ENCODE measurements at regions not wholly inside any gene's neighbourhood (a gene's known extent, or its start where the extent isn't known, plus 50 kb on each side); places are given as distances from the start of the nearest gene placed in this dataset.
"Not testable (repeated sequence)": the region's sequence is repeated elsewhere in the genome, so short reads cannot be mapped to it uniquely, and the experiment has no call there.

GRCh38 chr13:81275666-81276258, 934.8 kb upstream of the SPRY2 start:
- no peak for DNase-seq (ENCODE audit: low spot score)

- no peak for DNase-seq (ENCODE audit: low spot score)
These were observed 906.8 kb upstream of the SPRY2 start for GRCh38 chr13:81247711-81248110.

DNA sequence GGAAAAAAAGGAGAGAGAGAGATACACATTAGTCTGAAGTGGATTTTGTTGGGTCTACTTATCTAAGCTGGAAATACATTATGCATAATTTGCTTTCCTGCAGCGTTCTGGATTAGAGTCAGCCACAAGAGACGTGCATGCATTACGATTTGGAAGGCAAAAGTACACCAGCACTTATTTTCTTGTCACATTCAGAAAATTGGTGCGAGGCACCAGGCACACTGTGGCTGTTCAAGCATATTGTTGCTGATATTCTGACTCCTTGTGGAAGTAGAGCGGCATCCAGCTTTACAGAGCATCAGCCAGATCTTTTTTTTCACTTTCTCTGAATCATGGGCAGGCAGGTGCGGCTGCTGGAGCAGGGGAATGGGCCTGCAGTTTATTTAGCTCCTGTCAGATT, 905.6 kb upstream of the SPRY2 start:
- DNase-seq (ENCODE audit: low spot score): no peak

GRCh38 chr13:81244011-81244410, 903.1 kb upstream of the SPRY2 start:
- DNase-seq (ENCODE audit: low spot score): no peak

DNA sequence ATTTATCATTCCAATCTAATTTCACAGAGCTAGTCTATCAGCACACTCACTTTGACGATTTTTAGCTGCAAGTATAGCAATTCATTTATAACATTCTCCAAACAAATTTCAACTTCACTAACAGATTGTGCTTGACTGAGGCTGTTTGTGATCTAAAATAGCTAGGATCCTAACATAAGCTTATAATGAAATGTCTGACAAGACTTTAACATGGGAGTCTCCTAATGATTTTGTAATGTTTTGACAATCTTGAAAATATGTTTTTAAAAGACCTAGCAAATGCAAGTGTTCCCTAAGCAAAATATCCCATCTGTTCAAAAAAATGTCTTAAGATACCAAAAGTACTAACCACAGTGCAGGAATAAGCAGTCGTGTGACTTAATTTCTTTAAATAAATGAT, 889.5 kb upstream of the SPRY2 start:
- DNase-seq (ENCODE audit: low spot score): no peak

DNA sequence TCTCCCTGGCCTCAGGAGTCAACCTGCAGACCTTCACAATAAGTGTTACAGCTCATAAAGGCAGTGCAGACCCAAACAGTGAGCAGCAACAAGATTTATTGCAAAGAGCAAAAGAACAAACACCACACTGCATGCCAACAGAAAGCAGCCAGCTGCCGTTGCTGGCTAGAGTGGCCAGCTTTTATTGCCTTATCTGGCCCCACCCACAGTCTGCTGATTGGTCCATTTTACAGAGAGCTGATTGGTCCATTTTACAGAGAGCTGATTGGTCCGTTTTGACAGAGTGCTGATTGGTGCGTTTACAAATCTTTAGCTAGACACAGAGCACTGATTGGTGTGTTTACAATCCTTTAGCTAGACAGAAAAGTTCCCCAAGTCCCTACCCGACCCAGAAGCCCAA, 885.9 kb upstream of the SPRY2 start:
- DNase-seq (ENCODE audit: low spot score): not testable (repeated sequence)

DNA sequence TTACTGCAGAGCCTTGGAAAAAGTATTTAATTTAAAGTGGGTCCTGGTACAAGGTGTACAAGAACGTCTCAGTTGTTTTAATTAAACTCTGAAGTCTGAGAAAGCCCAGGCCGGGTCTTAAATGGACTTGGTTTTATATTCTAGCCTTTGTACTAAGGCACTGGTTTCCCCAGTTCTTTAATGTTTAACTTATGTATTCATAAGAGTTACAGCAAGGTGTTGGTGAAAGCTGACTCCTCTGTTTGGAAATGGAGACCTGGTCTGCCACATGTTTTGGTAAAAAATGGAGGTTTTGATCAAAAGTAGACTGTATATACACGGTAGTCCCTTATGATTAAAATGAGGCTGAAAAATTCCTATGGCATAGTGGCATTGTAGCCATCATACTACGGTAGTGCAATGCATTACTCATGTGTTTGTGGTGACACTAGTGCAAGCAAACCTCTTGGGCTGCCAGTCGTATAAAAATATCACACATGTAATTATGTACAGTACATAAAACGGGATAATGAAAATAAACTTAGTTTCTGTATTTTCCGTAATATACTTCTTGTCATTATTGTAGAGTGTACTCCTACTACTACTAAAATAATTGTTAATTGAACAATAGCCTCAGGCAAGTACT, 883.4 kb upstream of the SPRY2 start:
- DNase-seq (ENCODE audit: low spot score): no peak

- no peak for DNase-seq (ENCODE audit: low spot score)
These were observed 882.9 kb upstream of the SPRY2 start for GRCh38 chr13:81223778-81224177.

GRCh38 chr13:81211713-81212112, 870.8 kb upstream of the SPRY2 start:
- DNase-seq (ENCODE audit: low spot score): no peak

DNA sequence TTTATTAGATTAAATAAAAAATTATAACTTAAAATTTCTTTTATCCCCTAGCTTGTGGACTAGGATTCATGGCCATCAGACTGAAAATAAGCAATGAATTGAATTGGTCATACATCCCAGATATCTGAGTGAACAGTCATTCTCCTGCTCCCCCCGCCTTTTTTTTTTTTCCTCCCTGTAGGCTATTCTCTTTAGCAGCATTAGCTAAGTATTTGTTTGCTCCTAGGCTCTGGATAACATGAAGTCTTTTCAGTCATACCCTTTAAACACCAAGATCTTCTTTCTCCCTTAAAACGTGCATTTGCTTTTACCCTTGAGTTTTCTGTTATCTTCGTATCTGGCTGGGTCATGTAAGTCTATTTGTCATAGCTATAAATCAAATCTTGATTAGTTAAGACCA, 866.7 kb upstream of the SPRY2 start:
- no peak for DNase-seq (ENCODE audit: low spot score)

DNA sequence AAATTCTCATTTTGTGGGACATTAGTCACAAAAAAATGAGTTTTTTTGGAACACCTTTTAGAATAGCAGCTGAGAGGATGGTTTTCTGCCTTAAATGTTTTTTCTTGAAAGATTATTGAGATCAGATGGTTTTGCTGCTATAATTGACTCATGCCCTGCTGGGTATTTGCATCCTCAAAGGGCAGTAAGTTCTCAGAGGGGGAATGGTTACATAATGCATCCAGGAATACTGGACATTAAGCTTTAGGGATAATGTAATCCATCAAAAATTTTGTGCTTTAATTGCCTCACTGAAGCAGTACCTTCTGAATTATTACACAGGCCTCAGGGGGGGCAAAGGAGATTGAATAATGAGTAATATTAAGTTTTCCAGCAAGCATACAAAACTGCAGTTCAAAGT, 866.3 kb upstream of the SPRY2 start:
- DNase-seq (ENCODE audit: low spot score): no peak

DNA sequence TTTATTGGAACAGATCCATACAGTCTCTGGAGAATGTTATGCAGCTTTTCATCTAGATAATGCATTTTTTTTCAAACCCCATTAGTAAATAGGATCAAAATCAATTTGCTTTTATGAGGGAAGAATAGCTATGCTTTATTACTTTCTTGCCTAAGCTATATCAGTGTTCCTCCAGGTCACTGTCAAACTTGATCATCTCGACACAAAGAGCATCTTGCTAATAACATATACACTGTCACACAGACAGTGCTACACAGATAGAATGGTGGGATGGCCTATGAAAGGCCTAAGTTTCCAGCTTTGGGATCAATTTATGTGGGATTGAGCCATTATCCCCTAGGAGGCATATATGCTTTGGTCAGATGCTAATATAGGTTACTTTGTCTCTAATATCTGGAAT, 862.9 kb upstream of the SPRY2 start:
- DNase-seq (ENCODE audit: low spot score): no peak

GRCh38 chr13:81199956-81200355, 859.0 kb upstream of the SPRY2 start:
- no peak for DNase-seq (ENCODE audit: low spot score)

DNA sequence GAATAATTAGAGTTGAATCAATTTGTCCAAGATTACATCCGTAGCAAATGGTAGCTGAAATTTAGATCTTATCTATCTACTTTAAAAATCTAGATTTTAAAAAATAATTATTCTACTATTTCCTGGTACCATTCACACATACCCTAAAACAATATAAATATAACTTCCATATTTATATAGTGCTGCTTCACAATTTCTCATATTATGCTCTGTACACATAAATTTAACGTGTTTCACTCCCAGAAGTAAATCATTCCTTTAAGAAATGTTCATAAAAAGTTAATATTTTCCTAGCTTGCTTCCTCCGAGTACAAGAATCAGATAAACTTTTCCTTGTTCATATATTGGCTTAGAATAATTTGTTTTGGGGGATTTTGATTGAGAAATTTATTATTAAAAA, 857.0 kb upstream of the SPRY2 start:
- no peak for DNase-seq (ENCODE audit: low spot score)

DNA sequence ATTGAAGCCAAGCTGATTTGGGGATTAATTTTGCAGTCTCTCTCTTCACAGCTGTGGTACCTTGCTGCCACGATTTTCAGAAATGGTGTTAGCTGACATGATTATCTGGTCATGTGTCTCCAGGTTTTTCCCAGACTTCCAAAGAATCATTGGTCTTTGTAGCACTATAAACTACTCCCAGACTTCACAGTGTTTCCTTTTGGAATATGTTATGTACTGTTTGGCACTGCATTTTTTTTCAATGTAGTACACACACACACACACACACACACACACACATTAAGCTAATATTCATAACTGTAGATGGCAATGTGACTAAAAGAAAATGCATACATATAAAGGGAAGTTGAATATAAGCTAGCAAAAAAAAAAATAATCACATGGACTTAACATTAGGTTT, 856.6 kb upstream of the SPRY2 start:
- no peak for DNase-seq (ENCODE audit: low spot score)

DNA sequence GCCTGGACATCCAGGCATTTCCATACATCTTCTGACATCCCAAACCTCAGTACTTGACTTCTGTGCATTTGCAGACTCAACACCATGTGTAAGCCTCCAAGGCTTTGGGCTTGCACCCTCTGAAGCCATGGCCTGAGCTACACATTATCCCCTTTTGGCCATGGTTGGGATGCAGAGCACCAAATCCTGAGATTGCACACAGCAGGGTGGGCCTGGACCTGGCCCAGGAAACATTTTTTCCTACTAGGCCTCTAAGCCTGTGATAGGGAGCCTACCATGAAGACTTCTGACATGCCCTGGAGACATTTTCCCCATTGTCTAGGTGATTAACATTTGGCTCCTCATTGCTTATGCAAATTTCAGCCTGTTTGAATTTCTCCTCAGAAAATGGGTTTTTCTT, 853.4 kb upstream of the SPRY2 start:
- DNase-seq (ENCODE audit: low spot score): no peak

- DNase-seq (ENCODE audit: low spot score): no peak
These were observed 843.8 kb upstream of the SPRY2 start for GRCh38 chr13:81184556-81185265.

- DNase-seq (ENCODE audit: low spot score): no peak
These were observed 831.7 kb upstream of the SPRY2 start for GRCh38 chr13:81172603-81173002.

- DNase-seq (ENCODE audit: low spot score): no peak
These were observed 830.2 kb upstream of the SPRY2 start for GRCh38 chr13:81171065-81171647.

DNA sequence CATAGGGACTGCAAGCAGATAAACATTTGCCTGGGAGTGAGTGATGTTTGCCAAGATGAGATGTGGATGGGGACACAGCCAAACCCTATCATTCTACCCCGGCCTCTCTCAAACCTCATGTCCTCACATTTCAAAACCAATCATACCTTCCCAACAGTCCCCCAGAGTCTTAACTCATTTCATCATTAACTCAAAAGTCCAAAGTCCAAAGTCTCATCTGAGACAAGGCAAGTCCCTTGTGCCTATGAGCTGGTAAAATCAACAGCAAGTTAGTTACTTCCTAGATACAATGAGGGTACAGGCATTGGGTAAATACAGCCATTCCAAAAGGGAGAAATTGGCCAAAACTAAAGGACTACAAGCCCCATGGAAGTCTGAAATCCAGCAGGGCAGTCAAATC, 822.9 kb upstream of the SPRY2 start:
- DNase-seq (ENCODE audit: low spot score): not testable (repeated sequence)

GRCh38 chr13:81153478-81153877, 812.6 kb upstream of the SPRY2 start:
- no peak for DNase-seq (ENCODE audit: low spot score)

DNA sequence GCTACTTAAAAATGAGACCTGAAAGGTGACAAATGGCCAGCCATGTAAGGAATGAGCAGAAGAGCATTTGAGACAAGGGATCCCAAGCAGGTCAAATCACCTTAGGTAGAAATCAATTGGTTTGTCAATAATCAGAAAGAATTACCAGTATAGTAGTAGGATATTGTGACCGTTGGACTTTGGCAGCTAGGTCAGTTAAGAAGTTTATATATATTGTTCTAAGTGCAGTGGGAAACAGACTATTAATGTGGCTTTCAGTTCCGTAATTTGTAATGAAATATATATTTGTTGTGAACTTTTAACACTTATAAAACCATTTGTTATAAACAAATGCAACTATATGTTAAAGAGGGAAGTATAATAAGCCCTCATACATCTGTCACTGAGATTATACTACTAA, 807.9 kb upstream of the SPRY2 start:
- DNase-seq (ENCODE audit: low spot score): no peak

- not testable (repeated sequence) for DNase-seq (ENCODE audit: low spot score)
These were observed 805.6 kb upstream of the SPRY2 start for GRCh38 chr13:81146576-81146975.

All from HuH-7 (cell line).